Stimulated activated CD4-positive, alpha-beta T cell treated with anti-CD3 and anti-CD28 coated beads, Interleukin-2, amount 100 ng/mL, for 48 hours (primary cell): ENCODE measurements at regions not wholly inside any gene's neighbourhood (a gene's known extent, or its start where the extent isn't known, plus 50 kb on each side); places are given as distances from the start of the nearest gene placed in this dataset.

Source experiments
- DNase-seq, 2 donors: peaks; one replicate each; pipeline ENCODE4 v3.0.0-alpha.2; 2020

- DNase-seq: no peak
Observed at GRCh38 chr18:45119876-45120275, 439.2 kb downstream of the SETBP1 start.

DNA sequence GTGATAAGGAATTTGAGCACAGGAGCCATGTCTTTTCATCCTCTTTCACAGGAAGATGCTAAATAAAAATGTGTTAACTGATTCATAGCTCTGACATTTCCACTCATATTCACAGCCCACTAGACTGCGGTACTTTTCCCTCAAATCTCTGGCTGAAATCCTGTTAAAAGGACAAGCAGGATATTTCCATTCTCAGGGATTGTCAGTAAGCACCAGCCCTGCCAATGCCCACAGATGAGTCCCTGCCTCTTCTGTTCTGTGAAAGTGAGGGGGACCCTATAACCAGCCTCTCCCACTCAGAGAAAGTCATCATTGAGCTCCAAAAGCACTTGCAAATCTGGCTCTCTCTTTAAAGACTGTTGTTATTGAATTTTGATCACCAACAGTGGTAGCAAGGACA, 440.5 kb downstream of the SETBP1 start:
- DNase-seq: no peak

DNA sequence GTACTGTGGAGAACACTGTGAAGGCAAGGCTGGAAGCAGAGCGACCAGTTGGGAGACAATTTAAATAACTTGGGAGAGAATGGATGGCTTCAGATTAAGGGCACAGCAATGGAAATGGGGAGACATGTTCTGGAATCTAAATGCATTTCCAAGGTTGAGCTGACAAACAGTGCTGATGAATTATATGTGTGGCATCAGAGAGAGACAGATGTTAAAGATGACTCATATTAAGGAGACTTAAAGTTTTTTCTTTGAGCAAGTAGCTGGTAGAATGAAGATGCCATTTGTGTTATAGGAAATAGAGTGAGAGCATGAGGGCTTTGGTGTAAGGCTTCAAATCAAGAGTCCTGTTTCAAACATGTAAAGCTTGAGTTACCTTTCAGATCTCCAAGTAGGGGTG, 441.8 kb downstream of the SETBP1 start:
- DNase-seq: no peak

GRCh38 chr18:45127405-45127804, 446.7 kb downstream of the SETBP1 start:
- no peak for DNase-seq

DNA sequence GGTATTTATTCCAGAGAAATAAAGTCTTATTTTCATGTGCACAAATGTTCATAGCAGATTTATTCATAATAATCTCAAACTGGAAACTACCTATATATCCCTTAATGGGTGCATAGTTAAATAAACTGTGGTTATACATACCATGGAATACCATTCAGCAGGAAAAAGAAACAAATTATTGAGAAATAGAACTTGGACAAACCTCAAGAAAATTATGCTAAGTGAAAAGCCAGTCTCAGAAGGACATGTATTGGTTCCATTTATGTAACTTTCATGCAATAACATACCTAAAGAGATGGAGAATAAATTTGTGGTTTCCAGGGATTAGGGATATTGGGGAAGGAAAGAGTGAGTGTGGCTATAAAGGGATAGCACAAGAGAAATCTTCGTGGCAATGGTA, 452.6 kb downstream of the SETBP1 start:
- no peak for DNase-seq

GRCh38 chr18:45136381-45137086, 455.8 kb downstream of the SETBP1 start:
- DNase-seq: no peak

- DNase-seq: no peak
Observed at GRCh38 chr18:45137087-45137419, 456.4 kb downstream of the SETBP1 start.

GRCh38 chr18:45139478-45139877, 458.8 kb downstream of the SETBP1 start:
- DNase-seq: no peak

GRCh38 chr18:45142868-45143267, 462.2 kb downstream of the SETBP1 start:
- DNase-seq: no peak

DNA sequence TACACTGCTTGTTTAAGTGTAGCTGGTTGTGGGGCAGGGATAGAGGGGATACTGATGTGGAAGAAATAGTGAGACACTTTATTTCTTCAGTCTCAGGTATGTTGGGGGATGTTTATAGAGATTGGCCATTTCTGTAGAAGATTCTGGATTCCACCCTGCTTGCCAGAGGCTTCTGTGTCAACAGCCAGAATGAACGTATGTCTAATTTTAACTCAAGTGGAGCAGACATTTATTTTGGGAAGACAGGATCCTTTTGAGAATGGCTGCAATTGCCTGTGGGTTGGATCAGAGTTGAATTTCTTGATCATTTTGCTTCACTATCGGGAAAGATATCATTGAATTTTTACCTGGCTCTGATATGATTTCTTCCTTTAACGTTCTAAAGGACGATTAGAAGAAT, 465.6 kb upstream of the SLC14A2 start:
- DNase-seq: no peak

- no peak for DNase-seq
Observed at GRCh38 chr18:45151645-45152044, 463.6 kb upstream of the SLC14A2 start.

- DNase-seq: no peak
Observed at GRCh38 chr18:45155526-45155925, 459.8 kb upstream of the SLC14A2 start.

DNA sequence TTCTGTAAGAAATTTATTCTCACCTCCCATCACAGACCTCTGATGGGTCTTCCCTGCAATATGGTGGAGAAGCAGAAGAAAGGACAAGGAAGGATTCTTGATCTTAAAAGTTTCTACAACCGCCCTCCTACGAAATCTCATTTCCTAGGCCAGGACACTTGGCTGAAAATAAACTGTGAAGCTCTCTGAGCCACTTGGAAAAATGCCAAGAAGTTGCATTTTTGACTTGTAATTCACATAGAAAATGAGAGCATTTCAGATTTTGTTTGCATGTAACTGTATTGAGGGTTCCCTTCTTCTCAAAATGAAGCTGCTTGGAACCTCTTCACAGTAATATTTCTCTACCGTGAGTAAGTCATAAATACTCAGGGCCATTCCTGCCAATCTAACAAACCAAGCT, 458.3 kb upstream of the SLC14A2 start:
- DNase-seq: no peak

- no peak for DNase-seq
Observed at GRCh38 chr18:45157576-45157975, 457.7 kb upstream of the SLC14A2 start.

DNA sequence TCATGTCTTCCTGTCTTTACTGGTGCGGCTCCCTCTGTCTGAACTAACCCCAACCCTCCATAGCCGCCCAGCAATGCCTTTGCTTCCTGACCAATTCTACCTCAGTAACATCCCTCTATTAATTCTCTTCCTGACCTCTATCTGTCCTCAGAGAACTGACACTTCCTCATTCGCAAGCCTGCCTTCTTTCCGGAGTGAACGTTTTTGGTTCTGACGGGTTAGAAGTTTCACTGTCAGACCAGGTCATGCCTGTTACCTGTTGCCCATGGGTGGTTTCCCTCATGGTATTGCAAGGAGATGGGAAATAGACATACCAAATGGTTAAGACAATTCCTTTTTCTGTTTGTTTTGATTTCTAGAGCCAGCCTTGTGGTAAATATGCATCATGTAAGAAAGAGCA, 453.4 kb upstream of the SLC14A2 start:
- DNase-seq: no peak

DNA sequence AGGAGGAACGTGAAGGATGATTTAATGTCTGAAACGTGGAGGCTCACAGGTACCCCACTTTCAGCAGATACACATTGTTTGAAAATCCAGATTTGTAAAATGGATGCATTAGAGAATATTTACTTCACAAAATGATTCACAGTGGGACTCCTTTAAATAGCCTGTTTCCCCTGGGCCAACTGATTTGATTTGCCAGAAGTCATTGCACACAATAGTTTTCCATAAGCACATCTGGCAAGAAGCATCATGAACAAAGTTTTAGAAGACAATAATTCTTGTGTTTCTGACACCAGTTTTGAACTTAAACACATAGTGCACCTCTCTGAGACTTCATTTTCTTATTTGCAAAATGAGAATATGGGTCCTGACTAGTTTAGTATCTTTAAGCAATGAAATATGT, 451.4 kb upstream of the SLC14A2 start:
- no peak for DNase-seq

GRCh38 chr18:45164551-45164950, 450.7 kb upstream of the SLC14A2 start:
- no peak for DNase-seq

- DNase-seq: no peak
Observed at GRCh38 chr18:45165176-45165713, 450.0 kb upstream of the SLC14A2 start.

DNA sequence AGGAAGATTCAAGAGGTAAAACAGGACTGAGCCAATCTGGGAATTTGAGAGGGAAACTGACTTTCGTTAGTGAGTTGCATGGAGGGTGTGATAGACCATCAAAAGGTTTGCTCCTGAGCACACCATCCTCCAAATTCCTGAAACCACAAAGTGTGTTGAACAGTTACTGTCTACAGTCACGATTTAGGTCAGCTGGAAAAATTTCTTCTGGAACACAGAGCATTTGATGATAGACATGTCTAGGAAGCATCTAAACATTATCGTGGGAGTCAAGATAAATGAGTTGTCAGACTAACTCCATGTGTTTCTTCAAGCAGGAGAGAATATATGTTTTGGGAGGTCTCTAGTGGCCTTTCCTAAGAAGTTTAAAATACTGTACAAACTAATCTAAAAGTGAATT, 449.4 kb upstream of the SLC14A2 start:
- no peak for DNase-seq

- no peak for DNase-seq
Observed at GRCh38 chr18:45166341-45166835, 448.9 kb upstream of the SLC14A2 start.

DNA sequence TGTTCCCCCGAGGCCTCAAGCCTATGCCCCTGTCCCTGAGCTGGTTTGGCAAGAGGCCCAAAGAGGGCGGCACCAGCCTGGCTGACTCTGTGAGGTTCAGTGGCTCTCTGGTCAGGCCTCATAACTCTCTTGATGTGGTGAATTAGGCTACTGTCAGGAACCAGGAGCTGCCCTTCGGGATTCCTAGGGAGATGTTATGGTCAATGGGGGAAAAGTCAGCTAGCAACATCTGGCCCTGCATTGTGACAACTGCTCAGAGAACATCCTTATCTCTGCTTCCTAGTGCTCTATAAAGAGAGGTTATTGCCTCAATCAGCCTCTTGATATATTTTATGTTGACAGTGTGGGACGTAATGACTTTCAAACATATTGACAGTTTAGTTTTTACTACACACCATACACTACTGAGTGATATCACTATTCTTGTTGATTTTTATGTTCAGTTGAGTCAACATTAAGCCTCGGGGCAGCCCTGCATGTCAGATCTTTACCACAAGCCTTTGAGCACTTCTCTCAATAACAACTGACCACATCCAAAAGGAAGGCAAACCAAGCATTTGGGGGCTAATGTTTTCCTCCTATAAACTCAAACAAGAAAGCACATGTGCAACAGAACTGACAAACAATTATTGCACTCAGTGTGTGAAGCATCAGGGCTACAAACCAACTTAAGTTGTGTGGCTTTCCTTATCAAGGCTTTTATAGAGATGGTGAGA, 448.3 kb upstream of the SLC14A2 start:
- DNase-seq: no peak

DNA sequence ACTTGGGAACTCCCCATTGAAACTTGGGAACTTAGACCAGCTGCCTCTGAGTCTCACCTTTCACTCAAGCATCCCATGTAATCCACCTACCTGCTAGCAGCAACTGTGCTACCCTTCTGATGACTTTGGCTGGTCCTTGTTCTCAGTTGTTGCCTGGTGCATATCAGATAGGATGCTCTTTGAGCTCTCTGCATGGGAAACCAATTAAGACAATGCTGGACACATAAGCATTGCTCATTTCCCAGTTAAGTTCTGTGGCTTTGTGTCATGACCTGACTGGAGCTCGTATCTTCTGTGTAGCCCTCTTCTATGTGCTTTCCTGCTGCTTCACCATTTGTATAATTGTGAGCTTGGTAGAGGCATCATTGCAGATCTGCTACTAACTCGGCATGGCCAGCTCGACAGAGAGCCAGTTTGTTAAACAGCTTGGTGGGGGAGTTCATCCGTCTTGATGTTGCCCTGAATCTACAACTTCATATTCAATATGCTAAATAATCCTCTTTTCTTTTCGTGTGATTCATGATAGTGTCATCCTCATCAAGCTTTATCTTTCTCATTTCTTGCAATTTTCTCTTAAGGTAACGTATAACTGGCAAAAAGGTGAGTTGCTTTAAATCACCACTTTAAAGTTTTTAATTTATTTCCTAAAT, 447.5 kb upstream of the SLC14A2 start:
- no peak for DNase-seq

- no peak for DNase-seq
Observed at GRCh38 chr18:45168866-45169600, 446.2 kb upstream of the SLC14A2 start.
